Fibroblast of lung (primary cell): ENCODE measurements at regions not wholly inside any gene's neighbourhood (a gene's known extent, or its start where the extent isn't known, plus 50 kb on each side); places are given as distances from the start of the nearest gene placed in this dataset.

Experiments
- DNase-seq, 2 donors: peaks; one replicate each; pipeline versions ENCODE4 v3.0.0 to v3.0.0-alpha.2; 2010; ENCODE audit warnings: low read depth in 2 of 2
- H2AFZ ChIP-seq: 2 replicates; pipeline ENCODE4 v1.5.1; 2012; ENCODE audit warnings: low read length, control low read depth, inconsistent platforms
- H3K27ac ChIP-seq: 2 replicates; pipeline ENCODE4 v1.5.1; 2011; ENCODE audit warnings: low read length, control low read depth; ENCODE audit not compliant: insufficient read depth
- H3K27me3 ChIP-seq: 2 replicates; pipeline ENCODE4 v1.5.1; 2011; ENCODE audit warnings: mild to moderate bottlenecking, low read length; ENCODE audit not compliant: control insufficient read depth, insufficient read depth
- H3K36me3 ChIP-seq: 2 replicates; pipeline ENCODE4 v1.5.1; 2011; ENCODE audit warnings: low read length; ENCODE audit not compliant: control insufficient read depth, insufficient read depth
- H3K4me1 ChIP-seq: 2 replicates; pipeline ENCODE4 v1.5.1; 2011; ENCODE audit warnings: low read length; ENCODE audit not compliant: control insufficient read depth, insufficient read depth; ENCODE audit errors: extremely low read depth
- H3K4me2 ChIP-seq: 2 replicates; pipeline ENCODE4 v1.5.1; 2011; ENCODE audit warnings: low read length, control low read depth; ENCODE audit not compliant: insufficient read depth; ENCODE audit errors: extremely low read depth
- H3K4me3 ChIP-seq, 4 experiments: fragments of 200-600 bp in 1 of 4; sonication (generic) in 1 of 4; replicated peaks in 1 of 4; 2 replicates each; pipeline ENCODE4 v1.5.1; 2011 to 2016; ENCODE audit warnings: low read length in 4 of 4, low read depth in 3 of 4, mild to moderate bottlenecking in 3 of 4, control low read depth in 2 of 4, inconsistent platforms in 1 of 4, mixed read lengths in 1 of 4; ENCODE audit not compliant: insufficient read depth in 1 of 4; ENCODE audit errors: control extremely low read depth in 1 of 4
- H3K79me2 ChIP-seq: 2 replicates; pipeline ENCODE4 v1.5.1; 2012; ENCODE audit warnings: mild to moderate bottlenecking, low read length, inconsistent platforms; ENCODE audit not compliant: control insufficient read depth, insufficient read depth
- H3K9ac ChIP-seq: 2 replicates; pipeline ENCODE4 v1.5.1; 2011; ENCODE audit warnings: mild to moderate bottlenecking, low read length, control low read depth; ENCODE audit not compliant: insufficient read depth
- H3K9me3 ChIP-seq: 2 replicates; pipeline ENCODE4 v1.5.1; 2012; ENCODE audit warnings: low read depth, low read length; ENCODE audit not compliant: control insufficient read depth, insufficient read depth
- H4K20me1 ChIP-seq: 2 replicates; pipeline ENCODE4 v1.5.1; 2011; ENCODE audit warnings: low read length; ENCODE audit not compliant: control insufficient read depth, insufficient read depth; ENCODE audit errors: extremely low read depth
- EZH2 ChIP-seq: IDR thresholded peaks from 2 replicates; pipeline ENCODE4 v1.5.1; 2012; ENCODE audit warnings: low read length, control low read depth, mild to moderate bottlenecking; ENCODE audit errors: missing control alignments
- TF ChIP-seq, protein P1 (sequence below), 2 donors: IDR thresholded peaks in 1 of 2; conservative IDR thresholded peaks in 1 of 2; 1 replicate in 1 of 2; 2 replicates in 1 of 2; pipeline ENCODE4 v1.5.1; 2011 to 2012; ENCODE audit warnings: low read length in 2 of 2, control low read depth in 1 of 2, inconsistent platforms in 1 of 2, low read depth in 1 of 2, mild to moderate bottlenecking in 1 of 2

GRCh38 chr16:86289304-86289703 is 221.0 kb upstream of the FOXF1 start:
- no peak overlapping the region for H3K9ac ChIP-seq
- H3K4me2 ChIP-seq, result no peak overlapping the region
- no peak for DNase-seq
- no peaks in the 10 kb centered on the region for H4K20me1 ChIP-seq
- no peak overlapping the region for H3K27ac ChIP-seq
- peaks cover 24% of the 10 kb centered on the region for H3K27me3 ChIP-seq
- H3K4me1 ChIP-seq, result peaks cover 1% of the 10 kb centered on the region
- no peaks in the 10 kb centered on the region for H3K79me2 ChIP-seq
- H3K36me3 ChIP-seq, result no peaks in the 10 kb centered on the region
- H3K9me3 ChIP-seq, result no peaks in the 10 kb centered on the region
- no peak overlapping the region for H2AFZ ChIP-seq
- TF ChIP-seq, protein P1, sequence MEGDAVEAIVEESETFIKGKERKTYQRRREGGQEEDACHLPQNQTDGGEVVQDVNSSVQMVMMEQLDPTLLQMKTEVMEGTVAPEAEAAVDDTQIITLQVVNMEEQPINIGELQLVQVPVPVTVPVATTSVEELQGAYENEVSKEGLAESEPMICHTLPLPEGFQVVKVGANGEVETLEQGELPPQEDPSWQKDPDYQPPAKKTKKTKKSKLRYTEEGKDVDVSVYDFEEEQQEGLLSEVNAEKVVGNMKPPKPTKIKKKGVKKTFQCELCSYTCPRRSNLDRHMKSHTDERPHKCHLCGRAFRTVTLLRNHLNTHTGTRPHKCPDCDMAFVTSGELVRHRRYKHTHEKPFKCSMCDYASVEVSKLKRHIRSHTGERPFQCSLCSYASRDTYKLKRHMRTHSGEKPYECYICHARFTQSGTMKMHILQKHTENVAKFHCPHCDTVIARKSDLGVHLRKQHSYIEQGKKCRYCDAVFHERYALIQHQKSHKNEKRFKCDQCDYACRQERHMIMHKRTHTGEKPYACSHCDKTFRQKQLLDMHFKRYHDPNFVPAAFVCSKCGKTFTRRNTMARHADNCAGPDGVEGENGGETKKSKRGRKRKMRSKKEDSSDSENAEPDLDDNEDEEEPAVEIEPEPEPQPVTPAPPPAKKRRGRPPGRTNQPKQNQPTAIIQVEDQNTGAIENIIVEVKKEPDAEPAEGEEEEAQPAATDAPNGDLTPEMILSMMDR (conservative IDR thresholded peaks at IDR 0.05 in 1 of 2, IDR thresholded peaks at IDR 0.05 in 1 of 2; ENCODE audit: low read depth in 1 of 2, low read length in 2 of 2), result no peak
- TF ChIP-seq EZH2, result no peak
- H3K4me3 ChIP-seq, result no peak overlapping the region

DNA sequence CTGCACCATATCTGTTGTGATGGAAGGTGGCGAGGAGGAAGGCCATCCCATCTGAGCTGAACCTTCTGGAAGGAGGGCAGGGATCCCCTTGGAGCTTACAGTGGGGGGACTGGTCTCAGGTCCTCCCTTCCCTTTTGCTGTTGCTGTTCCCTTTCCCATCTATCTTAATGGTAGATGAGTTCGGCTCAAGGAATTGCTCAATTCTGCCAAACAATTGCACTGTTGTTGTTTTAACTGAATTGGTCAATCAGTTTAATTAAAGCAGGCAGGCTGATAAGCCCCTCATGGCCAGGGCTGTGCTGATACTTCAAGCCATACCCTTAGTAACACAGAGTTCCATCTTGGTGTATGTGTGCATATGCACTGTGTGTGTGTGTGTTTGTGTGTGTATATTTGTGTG is 220.4 kb upstream of the FOXF1 start:
- H3K4me1 ChIP-seq, result peaks cover 5% of the 10 kb centered on the region
- no peaks in the 10 kb centered on the region for H3K79me2 ChIP-seq
- no peak overlapping the region for H3K9ac ChIP-seq
- TF ChIP-seq, protein P1 (conservative IDR thresholded peaks at IDR 0.05 in 1 of 2, IDR thresholded peaks at IDR 0.05 in 1 of 2; ENCODE audit: low read depth in 1 of 2, low read length in 2 of 2), result no peak
- TF ChIP-seq EZH2, result no peak
- no peaks in the 10 kb centered on the region for H3K9me3 ChIP-seq
- H3K4me2 ChIP-seq, result no peak overlapping the region
- DNase-seq, result no peak
- H3K4me3 ChIP-seq, result no peak overlapping the region
- no peak overlapping the region for H3K27ac ChIP-seq
- no peaks in the 10 kb centered on the region for H4K20me1 ChIP-seq
- H3K36me3 ChIP-seq, result no peaks in the 10 kb centered on the region
- H2AFZ ChIP-seq, result no peak overlapping the region
- H3K27me3 ChIP-seq, result peaks cover 24% of the 10 kb centered on the region

- no peak overlapping the region for H2AFZ ChIP-seq
- H3K9me3 ChIP-seq, result no peaks in the 10 kb centered on the region
- H4K20me1 ChIP-seq, result no peaks in the 10 kb centered on the region
- DNase-seq, result no peak
- peaks cover 5% of the 10 kb centered on the region for H3K4me1 ChIP-seq
- no peak overlapping the region for H3K4me2 ChIP-seq
- no peak for TF ChIP-seq EZH2
- TF ChIP-seq, protein P1 (conservative IDR thresholded peaks at IDR 0.05 in 1 of 2, IDR thresholded peaks at IDR 0.05 in 1 of 2; ENCODE audit: low read depth in 1 of 2, low read length in 2 of 2), result no peak
- no peak overlapping the region for H3K4me3 ChIP-seq
- H3K79me2 ChIP-seq, result no peaks in the 10 kb centered on the region
- peaks cover 20% of the 10 kb centered on the region for H3K27me3 ChIP-seq
- H3K27ac ChIP-seq, result no peak overlapping the region
- H3K9ac ChIP-seq, result no peak overlapping the region
- H3K36me3 ChIP-seq, result no peaks in the 10 kb centered on the region
Observed at GRCh38 chr16:86291491-86291890, 218.8 kb upstream of the FOXF1 start.
